Adrenal gland (tissue), 9 donors: ENCODE measurements at regions not wholly inside any gene's neighbourhood (a gene's known extent, or its start where the extent isn't known, plus 50 kb on each side); places are given as distances from the start of the nearest gene placed in this dataset.

ENCODE experiments used
- DNase-seq, 7 donors: peaks; one replicate each; pipeline ENCODE4 v3.0.0-alpha.2; 2019 to 2020
- H3K27ac ChIP-seq, 5 donors: fragments of 200-600 bp; sonication (generic) in 4 of 5; 1 replicate in 3 of 5; 2 replicates in 2 of 5; pipeline versions ENCODE4 v1.5.1 to v1.8.0; 2016 to 2020; ENCODE audit warnings: mild to moderate bottlenecking in 1 of 5
- H3K27me3 ChIP-seq: fragments of 200-600 bp; 2 replicates; pipeline ENCODE4 v1.8.0; 2021
- H3K36me3 ChIP-seq, 2 donors: fragments of 200-600 bp; replicated peaks in 1 of 2; 1 replicate in 1 of 2; 2 replicates in 1 of 2; pipeline versions ENCODE4 v1.5.1 to v1.8.0; 2018 to 2022
- H3K4me1 ChIP-seq, 2 donors: fragments of 200-600 bp; replicated peaks in 1 of 2; 1 replicate in 1 of 2; 2 replicates in 1 of 2; pipeline versions ENCODE4 v1.5.1 to v1.8.0; 2018 to 2021
- H3K4me3 ChIP-seq, 4 donors: fragments of 200-600 bp; sonication (generic) in 3 of 4; one replicate each; pipeline ENCODE4 v1.5.1; 2016 to 2018
- H3K9me3 ChIP-seq, 3 donors: fragments of 200-600 bp; sonication (generic) in 1 of 3; replicated peaks in 1 of 3; 1 replicate in 2 of 3; 2 replicates in 1 of 3; pipeline versions ENCODE4 v1.5.1 to v1.8.0; 2016 to 2021
- POLR2A ChIP-seq, 2 donors: fragments of 450-650 bp; IDR thresholded peaks; one replicate each; pipeline ENCODE4 v1.6.1; 2017; ENCODE audit warnings: antibody characterized with exemption in 2 of 2, mild to moderate bottlenecking in 2 of 2, moderate library complexity in 1 of 2
- WGBS, 4 donors: extraction: QIAGEN DNeasy Blood & Tissue Kit in 2 of 4; methylation state at CpG; one replicate each; pipeline versions ENCODE4 v1.1.5 to v1.1.7; 2013 to 2017; 5-methylcytosine and 5-hydroxymethylcytosine counted together
- intact Hi-C, 2 donors: fragments of 100-400 bp; cut with DNase I; formaldehyde crosslinking; loops; one replicate each; pipeline versions ENCODE4 v1.14.1 to v1.15.0; 2022 to 2023
- TF ChIP-seq, protein P1 (sequence below), 6 experiments: fragments of 450-650 bp in 4 of 6; fragments of 200-600 bp in 2 of 6; sonication (generic) in 1 of 6; IDR thresholded peaks; 1 replicate in 5 of 6; 2 replicates in 1 of 6; pipeline versions ENCODE4 v1.5.1 to v1.8.0; 2016 to 2021; ENCODE audit warnings: antibody characterized with exemption in 6 of 6, mild to moderate bottlenecking in 2 of 6, moderate library complexity in 1 of 6
- donor health status: healthy with polysubstance abuse.
- donor health status: Bipolar disorder and iron deficiency.
- donor health status: DM: yes; HTN: yes; CAD: no.
- donor health status: DM: no; HTN: no; CAD: no.
- donor health status: DM: no; HTN: no; CAD: no.

DNA sequence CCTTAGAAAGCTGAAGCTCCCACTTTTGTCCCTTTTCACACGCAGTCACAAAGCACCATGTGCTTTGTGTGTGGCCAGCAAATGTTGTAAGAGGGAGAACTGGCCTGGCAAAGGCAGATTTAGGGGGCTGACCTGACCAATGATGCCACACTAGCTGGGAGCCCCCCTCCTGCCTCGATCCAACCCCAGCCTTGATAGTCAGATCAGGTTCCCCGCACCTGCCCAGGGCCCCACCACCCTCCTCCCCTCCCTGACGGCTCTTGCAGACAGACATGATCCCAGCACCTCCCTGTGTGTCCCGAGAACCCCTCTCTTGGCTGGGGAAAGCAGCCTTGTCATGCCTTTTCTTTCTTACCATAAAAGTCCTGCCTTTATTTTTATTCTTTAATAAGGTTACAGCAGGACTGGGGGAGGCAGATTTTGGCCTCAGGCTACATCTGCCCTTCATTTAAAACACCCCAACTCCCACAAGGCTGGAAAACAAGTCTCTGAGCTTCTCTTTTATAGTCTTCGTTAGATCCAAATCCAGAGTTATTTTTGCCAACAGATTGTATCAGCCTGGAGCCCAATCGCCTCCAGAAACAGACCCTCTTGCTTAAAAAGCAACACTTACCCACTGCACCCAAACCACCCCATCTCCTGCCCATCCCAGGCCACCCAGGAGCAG is 201.8 kb upstream of the CDH5 start:
- Histone ChIP-seq H3K4me1 (no peaks in the 10 kb centered on the region), H3K27ac (no peak overlapping the region), H3K36me3 (no peaks in the 10 kb centered on the region), H3K27me3 (peaks cover 3% of the 10 kb centered on the region), H3K9me3 (no peaks in the 10 kb centered on the region), H3K4me3 (no peak overlapping the region)
- intact Hi-C loops = no loop called here
- DNase-seq = no peak
- WGBS, 4 donors = 80 to 88% (median 85%) methylated on average over 6 to 7 of the region's 7 CpGs
- TF ChIP-seq, protein P1, sequence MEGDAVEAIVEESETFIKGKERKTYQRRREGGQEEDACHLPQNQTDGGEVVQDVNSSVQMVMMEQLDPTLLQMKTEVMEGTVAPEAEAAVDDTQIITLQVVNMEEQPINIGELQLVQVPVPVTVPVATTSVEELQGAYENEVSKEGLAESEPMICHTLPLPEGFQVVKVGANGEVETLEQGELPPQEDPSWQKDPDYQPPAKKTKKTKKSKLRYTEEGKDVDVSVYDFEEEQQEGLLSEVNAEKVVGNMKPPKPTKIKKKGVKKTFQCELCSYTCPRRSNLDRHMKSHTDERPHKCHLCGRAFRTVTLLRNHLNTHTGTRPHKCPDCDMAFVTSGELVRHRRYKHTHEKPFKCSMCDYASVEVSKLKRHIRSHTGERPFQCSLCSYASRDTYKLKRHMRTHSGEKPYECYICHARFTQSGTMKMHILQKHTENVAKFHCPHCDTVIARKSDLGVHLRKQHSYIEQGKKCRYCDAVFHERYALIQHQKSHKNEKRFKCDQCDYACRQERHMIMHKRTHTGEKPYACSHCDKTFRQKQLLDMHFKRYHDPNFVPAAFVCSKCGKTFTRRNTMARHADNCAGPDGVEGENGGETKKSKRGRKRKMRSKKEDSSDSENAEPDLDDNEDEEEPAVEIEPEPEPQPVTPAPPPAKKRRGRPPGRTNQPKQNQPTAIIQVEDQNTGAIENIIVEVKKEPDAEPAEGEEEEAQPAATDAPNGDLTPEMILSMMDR (IDR thresholded peaks at IDR 0.05) = no peak
- no peak for TF ChIP-seq POLR2A (IDR thresholded peaks at IDR 0.05)

DNA sequence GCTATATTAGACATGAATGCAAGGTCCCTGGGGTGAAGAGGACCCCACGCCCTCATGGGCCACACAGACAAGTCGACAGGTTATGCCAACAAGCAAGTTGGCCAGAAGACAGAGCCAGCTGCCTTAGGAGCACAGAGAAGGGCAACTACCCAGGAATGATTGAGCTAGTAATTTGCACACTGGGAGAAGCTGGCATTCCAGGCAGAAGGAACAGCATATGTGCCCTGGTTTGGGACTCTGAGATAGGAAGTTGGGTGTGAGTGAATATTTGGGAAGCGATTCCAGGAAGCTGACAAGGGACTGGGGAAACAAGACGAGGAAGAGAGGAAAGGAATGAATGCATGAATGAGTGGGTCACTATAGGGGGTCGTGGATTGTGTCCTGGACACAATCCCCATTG is 203.7 kb upstream of the CDH5 start:
- no peak for DNase-seq
- H3K36me3 ChIP-seq = no peaks in the 10 kb centered on the region
- peaks cover 3% of the 10 kb centered on the region for H3K27me3 ChIP-seq
- no peak overlapping the region for H3K27ac ChIP-seq
- no peaks in the 10 kb centered on the region for H3K9me3 ChIP-seq
- no peak for TF ChIP-seq POLR2A (IDR thresholded peaks at IDR 0.05)
- TF ChIP-seq, protein P1 (IDR thresholded peaks at IDR 0.05) = no peak
- H3K4me3 ChIP-seq = no peak overlapping the region
- intact Hi-C loops = no loop called here
- WGBS, 4 donors = 74 to 91% (median 81%) methylated on average over 5 of the region's 5 CpGs
- H3K4me1 ChIP-seq = no peaks in the 10 kb centered on the region

GRCh38 chr16:66161942-66162341 is 204.5 kb upstream of the CDH5 start:
- no peaks in the 10 kb centered on the region for H3K9me3 ChIP-seq
- WGBS, 4 donors = 85 to 88% (median 88%) methylated on average over 8 of the region's 8 CpGs
- peaks cover 3% of the 10 kb centered on the region for H3K27me3 ChIP-seq
- H3K4me3 ChIP-seq = no peak overlapping the region
- DNase-seq = no peak
- TF ChIP-seq POLR2A (IDR thresholded peaks at IDR 0.05) = no peak
- TF ChIP-seq, protein P1 (IDR thresholded peaks at IDR 0.05) = no peak
- H3K36me3 ChIP-seq = no peaks in the 10 kb centered on the region
- intact Hi-C loops = no loop called here
- H3K27ac ChIP-seq = no peak overlapping the region
- no peaks in the 10 kb centered on the region for H3K4me1 ChIP-seq

DNA sequence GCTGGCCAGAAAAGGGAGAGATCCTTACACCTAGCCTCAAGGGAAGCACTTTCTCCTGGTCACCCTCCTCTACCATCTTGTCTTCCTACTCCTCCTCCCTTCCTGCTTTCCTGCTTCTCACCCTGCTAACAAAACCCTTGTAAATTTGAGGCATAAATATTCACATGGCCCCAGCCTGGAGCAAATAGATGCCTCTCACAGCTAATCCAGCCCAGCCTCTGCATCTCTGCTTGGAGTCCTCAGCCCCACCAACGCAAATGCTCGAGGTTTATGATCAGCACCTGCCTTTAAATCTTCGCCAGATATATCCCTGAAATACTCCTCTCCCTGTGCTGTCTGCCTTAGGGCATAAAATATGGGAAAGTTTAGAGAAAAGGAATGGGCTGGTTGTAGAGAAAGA is 205.2 kb upstream of the CDH5 start:
- DNase-seq = no peak
- H3K4me1 ChIP-seq = no peaks in the 10 kb centered on the region
- no peaks in the 10 kb centered on the region for H3K9me3 ChIP-seq
- no peak overlapping the region for H3K4me3 ChIP-seq
- TF ChIP-seq, protein P1 (IDR thresholded peaks at IDR 0.05) = no peak
- no peak for TF ChIP-seq POLR2A (IDR thresholded peaks at IDR 0.05)
- H3K36me3 ChIP-seq = no peaks in the 10 kb centered on the region
- H3K27me3 ChIP-seq = peaks cover 3% of the 10 kb centered on the region
- intact Hi-C loops = no loop called here
- WGBS, 4 donors = 88 to 93% (median 91%) methylated on average over 3 of the region's 3 CpGs
- no peak overlapping the region for H3K27ac ChIP-seq
